HEK293 (cell line): ENCODE measurements at regions not wholly inside any gene's neighbourhood (a gene's known extent, or its start where the extent isn't known, plus 50 kb on each side); places are given as distances from the start of the nearest gene placed in this dataset.

Source experiments
- CTCF ChIP-seq: fragments of 450-650 bp; formaldehyde crosslinking; IDR thresholded peaks from 2 replicates; pipeline ENCODE4 v1.5.1; 2016; ENCODE audit warnings: missing biosample characterization, missing genetic modification characterization
- SETDB1 ChIP-seq: IDR thresholded peaks from one replicate; pipeline ENCODE4 v1.6.1; 2017; ENCODE audit warnings: mild to moderate bottlenecking, low read length, moderate library complexity, mixed read lengths; ENCODE audit not compliant: insufficient read length
- ZNF24 ChIP-seq: fragments of 450-650 bp; formaldehyde crosslinking; IDR thresholded peaks from 2 replicates; pipeline ENCODE4 v1.5.1; 2016; ENCODE audit warnings: missing biosample characterization, missing genetic modification characterization
- ZNF354C ChIP-seq: fragments of 450-650 bp; formaldehyde crosslinking; IDR thresholded peaks from 2 replicates; pipeline ENCODE4 v1.5.1; 2016; ENCODE audit warnings: missing biosample characterization, missing genetic modification characterization, low read depth, borderline replicate concordance
- ZNF513 ChIP-seq: fragments of 450-650 bp; IDR thresholded peaks from 2 replicates; pipeline ENCODE4 v1.5.1; 2018; ENCODE audit warnings: missing biosample characterization, missing genetic modification characterization
- ZNF529 ChIP-seq: fragments of 450-650 bp; formaldehyde crosslinking; IDR thresholded peaks from 2 replicates; pipeline ENCODE4 v1.5.1; 2017; ENCODE audit warnings: missing genetic modification characterization, missing biosample characterization; ENCODE audit not compliant: insufficient replicate concordance
- ZNF626 ChIP-seq: fragments of 450-650 bp; sonication (Bioruptor Pico); formaldehyde crosslinking; IDR thresholded peaks from 2 replicates; pipeline ENCODE4 v1.5.1; 2018; ENCODE audit warnings: missing biosample characterization, missing genetic modification characterization, inconsistent platforms
- ZNF645 ChIP-seq: fragments of 450-650 bp; formaldehyde crosslinking; IDR thresholded peaks from 2 replicates; pipeline ENCODE4; 2016; ENCODE audit warnings: missing biosample characterization, missing genetic modification characterization
- TF ChIP-seq, protein P1 (sequence below): fragments of 450-650 bp; formaldehyde crosslinking; IDR thresholded peaks from 2 replicates; pipeline ENCODE4 v1.5.1; 2016; ENCODE audit warnings: missing biosample characterization, missing genetic modification characterization
- TF ChIP-seq, protein P2 (sequence below): fragments of 450-650 bp; formaldehyde crosslinking; IDR thresholded peaks from 2 replicates; pipeline ENCODE4 v1.5.1; 2016; ENCODE audit warnings: missing biosample characterization, missing genetic modification characterization, low read depth
- TF ChIP-seq, protein P3 (sequence below): fragments of 450-650 bp; formaldehyde crosslinking; IDR thresholded peaks from 2 replicates; pipeline ENCODE4 v1.5.1; 2016; ENCODE audit warnings: missing biosample characterization, missing genetic modification characterization
- TF ChIP-seq, protein P4 (sequence below): fragments of 450-650 bp; formaldehyde crosslinking; IDR thresholded peaks from 2 replicates; pipeline ENCODE4 v1.5.1; 2017; ENCODE audit warnings: missing biosample characterization, mild to moderate bottlenecking, missing genetic modification characterization, moderate library complexity

DNA sequence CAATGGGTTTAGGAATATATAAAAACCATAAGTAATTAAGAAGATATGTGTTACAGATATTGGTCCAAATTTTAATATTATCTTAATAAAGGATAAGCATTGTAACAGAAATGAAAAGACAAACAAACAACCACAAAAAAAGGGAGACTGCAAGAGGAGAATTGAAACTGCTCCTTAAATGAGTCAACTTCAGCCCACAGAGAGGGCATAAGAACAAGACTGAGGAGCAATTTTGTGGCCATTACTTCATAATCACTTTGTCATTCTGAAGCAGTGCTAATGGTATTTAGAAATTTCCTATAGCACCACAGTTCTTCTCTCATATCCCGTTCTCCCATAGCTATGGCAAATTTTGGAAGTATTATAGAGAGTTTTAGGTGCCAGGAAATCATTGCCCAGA, 193.2 kb upstream of the HNMT start:
- TF ChIP-seq, protein P1, sequence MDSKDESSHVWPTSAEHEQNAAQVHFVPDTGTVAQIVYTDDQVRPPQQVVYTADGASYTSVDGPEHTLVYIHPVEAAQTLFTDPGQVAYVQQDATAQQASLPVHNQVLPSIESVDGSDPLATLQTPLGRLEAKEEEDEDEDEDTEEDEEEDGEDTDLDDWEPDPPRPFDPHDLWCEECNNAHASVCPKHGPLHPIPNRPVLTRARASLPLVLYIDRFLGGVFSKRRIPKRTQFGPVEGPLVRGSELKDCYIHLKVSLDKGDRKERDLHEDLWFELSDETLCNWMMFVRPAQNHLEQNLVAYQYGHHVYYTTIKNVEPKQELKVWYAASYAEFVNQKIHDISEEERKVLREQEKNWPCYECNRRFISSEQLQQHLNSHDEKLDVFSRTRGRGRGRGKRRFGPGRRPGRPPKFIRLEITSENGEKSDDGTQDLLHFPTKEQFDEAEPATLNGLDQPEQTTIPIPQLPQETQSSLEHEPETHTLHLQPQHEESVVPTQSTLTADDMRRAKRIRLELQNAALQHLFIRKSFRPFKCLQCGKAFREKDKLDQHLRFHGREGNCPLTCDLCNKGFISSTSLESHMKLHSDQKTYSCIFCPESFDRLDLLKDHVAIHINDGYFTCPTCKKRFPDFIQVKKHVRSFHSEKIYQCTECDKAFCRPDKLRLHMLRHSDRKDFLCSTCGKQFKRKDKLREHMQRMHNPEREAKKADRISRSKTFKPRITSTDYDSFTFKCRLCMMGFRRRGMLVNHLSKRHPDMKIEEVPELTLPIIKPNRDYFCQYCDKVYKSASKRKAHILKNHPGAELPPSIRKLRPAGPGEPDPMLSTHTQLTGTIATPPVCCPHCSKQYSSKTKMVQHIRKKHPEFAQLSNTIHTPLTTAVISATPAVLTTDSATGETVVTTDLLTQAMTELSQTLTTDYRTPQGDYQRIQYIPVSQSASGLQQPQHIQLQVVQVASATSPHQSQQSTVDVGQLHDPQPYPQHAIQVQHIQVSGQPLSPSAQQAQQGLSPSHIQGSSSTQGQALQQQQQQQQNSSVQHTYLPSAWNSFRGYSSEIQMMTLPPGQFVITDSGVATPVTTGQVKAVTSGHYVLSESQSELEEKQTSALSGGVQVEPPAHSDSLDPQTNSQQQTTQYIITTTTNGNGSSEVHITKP (tag by site-specific recombination): no peak
- TF ChIP-seq, protein P2, sequence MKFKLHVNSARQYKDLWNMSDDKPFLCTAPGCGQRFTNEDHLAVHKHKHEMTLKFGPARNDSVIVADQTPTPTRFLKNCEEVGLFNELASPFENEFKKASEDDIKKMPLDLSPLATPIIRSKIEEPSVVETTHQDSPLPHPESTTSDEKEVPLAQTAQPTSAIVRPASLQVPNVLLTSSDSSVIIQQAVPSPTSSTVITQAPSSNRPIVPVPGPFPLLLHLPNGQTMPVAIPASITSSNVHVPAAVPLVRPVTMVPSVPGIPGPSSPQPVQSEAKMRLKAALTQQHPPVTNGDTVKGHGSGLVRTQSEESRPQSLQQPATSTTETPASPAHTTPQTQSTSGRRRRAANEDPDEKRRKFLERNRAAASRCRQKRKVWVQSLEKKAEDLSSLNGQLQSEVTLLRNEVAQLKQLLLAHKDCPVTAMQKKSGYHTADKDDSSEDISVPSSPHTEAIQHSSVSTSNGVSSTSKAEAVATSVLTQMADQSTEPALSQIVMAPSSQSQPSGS (tag by site-specific recombination): no peak
- TF ChIP-seq ZNF354C (tag by site-specific recombination): no peak
- TF ChIP-seq ZNF626: no peak
- TF ChIP-seq, protein P3, sequence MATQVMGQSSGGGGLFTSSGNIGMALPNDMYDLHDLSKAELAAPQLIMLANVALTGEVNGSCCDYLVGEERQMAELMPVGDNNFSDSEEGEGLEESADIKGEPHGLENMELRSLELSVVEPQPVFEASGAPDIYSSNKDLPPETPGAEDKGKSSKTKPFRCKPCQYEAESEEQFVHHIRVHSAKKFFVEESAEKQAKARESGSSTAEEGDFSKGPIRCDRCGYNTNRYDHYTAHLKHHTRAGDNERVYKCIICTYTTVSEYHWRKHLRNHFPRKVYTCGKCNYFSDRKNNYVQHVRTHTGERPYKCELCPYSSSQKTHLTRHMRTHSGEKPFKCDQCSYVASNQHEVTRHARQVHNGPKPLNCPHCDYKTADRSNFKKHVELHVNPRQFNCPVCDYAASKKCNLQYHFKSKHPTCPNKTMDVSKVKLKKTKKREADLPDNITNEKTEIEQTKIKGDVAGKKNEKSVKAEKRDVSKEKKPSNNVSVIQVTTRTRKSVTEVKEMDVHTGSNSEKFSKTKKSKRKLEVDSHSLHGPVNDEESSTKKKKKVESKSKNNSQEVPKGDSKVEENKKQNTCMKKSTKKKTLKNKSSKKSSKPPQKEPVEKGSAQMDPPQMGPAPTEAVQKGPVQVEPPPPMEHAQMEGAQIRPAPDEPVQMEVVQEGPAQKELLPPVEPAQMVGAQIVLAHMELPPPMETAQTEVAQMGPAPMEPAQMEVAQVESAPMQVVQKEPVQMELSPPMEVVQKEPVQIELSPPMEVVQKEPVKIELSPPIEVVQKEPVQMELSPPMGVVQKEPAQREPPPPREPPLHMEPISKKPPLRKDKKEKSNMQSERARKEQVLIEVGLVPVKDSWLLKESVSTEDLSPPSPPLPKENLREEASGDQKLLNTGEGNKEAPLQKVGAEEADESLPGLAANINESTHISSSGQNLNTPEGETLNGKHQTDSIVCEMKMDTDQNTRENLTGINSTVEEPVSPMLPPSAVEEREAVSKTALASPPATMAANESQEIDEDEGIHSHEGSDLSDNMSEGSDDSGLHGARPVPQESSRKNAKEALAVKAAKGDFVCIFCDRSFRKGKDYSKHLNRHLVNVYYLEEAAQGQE: no peak
- TF ChIP-seq ZNF24 (tag by site-specific recombination): no peak
- no peak for TF ChIP-seq ZNF645 (tag by site-specific recombination)
- TF ChIP-seq ZNF513 (tag by site-specific recombination): no peak
- TF ChIP-seq, protein P4, sequence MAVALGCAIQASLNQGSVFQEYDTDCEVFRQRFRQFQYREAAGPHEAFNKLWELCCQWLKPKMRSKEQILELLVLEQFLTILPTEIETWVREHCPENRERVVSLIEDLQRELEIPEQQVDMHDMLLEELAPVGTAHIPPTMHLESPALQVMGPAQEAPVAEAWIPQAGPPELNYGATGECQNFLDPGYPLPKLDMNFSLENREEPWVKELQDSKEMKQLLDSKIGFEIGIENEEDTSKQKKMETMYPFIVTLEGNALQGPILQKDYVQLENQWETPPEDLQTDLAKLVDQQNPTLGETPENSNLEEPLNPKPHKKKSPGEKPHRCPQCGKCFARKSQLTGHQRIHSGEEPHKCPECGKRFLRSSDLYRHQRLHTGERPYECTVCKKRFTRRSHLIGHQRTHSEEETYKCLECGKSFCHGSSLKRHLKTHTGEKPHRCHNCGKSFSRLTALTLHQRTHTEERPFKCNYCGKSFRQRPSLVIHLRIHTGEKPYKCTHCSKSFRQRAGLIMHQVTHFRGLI (tag by site-specific recombination): no peak
- no peak for TF ChIP-seq SETDB1
- TF ChIP-seq ZNF529 (tag by site-specific recombination): no peak
- TF ChIP-seq CTCF (tag by site-specific recombination): no peak
